HG02870 (cell line): ENCODE measurements at regions not wholly inside any gene's neighbourhood (a gene's known extent, or its start where the extent isn't known, plus 50 kb on each side); places are given as distances from the start of the nearest gene placed in this dataset.
"Not testable (repeated sequence)": the region's sequence is repeated elsewhere in the genome, so short reads cannot be mapped to it uniquely, and the experiment has no call there.

Experiments
- ATAC-seq: cut with Tn5 transposase; IDR thresholded peaks from one replicate; pipeline ENCODE4 v1.9.1; 2021; ENCODE audit warnings: mild to moderate bottlenecking, moderate library complexity; ENCODE audit not compliant: unreplicated experiment

DNA sequence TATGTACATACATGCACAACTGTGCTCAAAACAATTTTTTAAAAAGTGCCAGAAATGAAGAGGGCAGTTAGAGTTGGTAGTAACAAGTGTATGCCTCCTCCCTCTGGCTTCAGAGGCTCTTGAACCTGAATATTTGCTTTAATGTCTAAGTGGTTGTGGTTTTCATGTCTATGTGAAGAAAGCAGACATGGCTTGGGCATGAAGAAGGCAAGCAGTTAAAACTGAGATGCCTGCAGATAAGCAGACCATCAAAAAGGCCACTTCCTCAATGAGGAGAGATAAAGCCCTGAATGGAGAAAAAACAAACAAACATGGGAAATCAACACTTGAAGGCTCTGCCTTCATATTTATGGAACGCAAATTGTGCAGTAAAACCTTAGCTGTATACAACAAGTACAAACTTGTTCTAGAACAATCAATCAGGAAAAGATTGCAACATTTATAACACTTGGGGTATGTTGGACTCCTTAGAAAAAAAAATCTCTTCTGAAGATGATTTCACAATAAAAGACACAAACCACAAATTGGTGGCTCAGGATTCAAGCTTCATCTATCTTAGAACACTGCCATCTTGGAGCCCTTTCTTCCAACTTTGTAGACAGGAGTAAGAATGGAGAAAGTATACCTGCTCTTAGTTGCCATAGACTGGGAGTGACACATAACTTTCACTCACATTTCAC, 52.7 kb upstream of the PLA2G4A start:
- no peak for ATAC-seq

DNA sequence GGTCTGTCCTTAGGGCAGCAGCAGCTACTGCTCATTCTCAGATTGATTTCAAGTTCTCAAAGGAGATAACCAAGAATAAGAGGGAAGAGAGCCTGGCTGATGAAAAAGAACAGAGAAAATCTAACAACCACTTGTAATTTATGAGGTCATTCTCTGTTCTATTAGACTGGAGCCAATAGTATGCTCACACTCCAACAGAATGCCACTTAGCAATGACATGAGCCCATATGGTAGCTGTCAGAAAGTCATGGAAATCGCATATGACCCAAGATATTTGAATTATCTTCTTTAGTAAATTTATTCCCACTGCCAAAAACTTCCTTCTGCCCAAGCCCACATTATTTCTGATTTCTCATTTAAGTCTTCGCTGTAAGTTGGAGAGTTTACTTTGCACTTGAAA, 53.7 kb upstream of the PLA2G4A start:
- no peak for ATAC-seq

DNA sequence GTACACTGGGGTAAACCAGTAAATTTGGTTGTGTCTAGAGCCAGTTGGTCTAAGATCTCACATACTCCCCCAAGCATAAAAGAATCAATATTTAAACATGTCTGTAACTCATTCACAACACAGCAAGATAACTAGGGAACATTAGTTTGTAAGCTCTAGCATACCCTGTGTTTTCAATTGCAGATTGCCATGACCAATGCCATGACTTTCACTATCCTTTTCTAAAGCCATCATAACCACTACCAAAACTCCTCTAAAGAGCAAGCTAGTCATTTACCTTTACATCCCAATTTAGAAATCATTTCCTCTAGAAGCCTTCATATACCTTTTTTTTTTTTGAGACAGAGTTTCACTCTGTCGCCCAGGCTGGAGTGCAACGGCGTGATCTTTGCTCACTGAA, 56.5 kb upstream of the PLA2G4A start:
- ATAC-seq, result no peak

DNA sequence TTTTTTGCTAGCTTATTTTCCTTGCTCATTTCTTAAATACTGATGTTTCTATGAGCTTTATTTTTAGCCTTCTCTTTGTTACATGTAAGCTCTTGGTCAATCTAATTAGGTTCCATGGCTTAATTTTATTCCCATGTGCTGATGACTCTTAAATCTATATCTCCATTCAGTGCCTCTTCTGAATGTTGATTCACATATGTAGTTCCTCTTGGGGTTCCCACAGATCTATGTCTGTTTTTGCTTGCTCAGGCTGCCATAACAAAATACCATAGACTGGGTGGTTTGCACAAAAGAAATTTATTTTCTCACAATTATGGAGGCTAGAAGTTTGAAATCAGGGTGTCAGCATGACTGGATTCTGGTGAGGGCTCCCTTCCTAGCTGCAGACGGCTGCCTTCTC, 58.3 kb upstream of the PLA2G4A start:
- no peak for ATAC-seq

DNA sequence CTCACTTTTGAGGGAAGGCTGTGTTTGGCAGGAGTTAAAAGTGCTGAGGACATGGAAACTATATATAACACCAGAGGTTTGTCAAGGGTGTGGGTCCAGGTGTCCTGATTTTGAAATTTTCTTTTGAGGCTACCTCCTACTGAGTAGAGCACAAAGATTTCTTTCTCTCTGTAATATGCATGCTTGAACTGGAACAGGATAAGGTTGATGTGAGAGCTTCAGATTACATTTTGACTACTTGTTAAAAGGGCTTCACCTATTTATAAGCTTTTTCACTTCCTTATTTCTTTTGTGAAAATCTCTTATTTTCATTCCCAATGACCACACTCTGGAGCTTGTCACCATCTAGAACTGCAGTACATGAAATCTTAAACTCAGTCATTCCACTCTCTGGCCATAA, 59.8 kb upstream of the PLA2G4A start:
- peak; percentile 92 for ATAC-seq

DNA sequence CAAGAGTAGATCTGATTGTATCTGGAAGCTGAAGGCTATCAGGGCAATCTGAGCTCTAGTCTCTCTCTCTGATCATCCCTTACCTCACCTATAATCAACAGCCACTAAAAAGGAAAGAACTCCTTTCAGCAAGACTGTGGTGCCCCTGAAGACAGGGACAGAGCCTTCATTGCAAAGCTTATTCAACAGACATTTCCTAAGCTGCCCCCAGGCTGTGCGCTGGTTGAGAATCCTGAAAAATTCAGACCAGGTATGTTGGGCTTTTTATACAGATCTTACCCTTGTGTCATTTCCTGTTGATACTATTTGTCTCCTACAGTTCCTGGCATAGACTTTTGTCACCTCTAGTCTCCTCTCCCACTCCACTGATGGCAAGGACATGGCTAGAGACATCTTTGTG, 63.3 kb upstream of the PLA2G4A start:
- no peak for ATAC-seq

DNA sequence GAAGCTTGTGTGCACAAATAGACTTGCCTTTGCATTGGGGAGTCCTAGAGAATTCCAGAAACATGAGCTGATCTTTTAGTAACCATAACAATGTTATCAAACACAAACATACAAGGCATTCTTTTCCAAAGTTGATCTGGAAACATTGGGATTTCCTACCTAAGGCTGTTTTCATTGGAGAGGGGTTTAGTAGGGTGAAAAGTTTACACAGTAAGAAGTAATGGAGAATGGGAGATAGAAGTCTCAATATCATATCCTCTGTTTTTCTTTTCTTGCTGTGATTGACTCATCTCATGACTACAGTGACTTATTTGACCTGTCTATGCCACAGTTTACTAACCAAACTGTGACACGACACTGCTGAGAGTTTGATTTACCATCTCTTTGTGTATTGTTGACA, 65.6 kb upstream of the PLA2G4A start:
- peak; percentile 81 for ATAC-seq

DNA sequence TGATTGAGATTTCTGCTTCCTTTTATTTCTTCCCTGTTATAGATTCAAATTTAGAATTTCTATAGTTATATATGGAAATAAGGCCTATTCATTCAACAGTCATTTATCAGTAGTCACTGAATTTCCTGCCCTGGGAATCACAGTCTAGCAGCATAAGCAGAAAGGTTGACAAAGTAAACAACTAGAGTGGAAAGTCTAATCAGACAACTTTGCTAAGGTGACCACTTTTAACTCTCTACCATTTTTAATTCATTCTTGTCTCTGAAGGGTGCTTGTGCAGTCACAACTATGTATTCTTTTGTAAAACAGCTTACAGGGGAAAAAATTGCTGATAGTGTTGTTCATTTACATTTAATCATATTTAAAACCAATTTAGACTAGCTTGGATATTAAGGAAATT, 66.1 kb upstream of the PLA2G4A start:
- no peak for ATAC-seq

DNA sequence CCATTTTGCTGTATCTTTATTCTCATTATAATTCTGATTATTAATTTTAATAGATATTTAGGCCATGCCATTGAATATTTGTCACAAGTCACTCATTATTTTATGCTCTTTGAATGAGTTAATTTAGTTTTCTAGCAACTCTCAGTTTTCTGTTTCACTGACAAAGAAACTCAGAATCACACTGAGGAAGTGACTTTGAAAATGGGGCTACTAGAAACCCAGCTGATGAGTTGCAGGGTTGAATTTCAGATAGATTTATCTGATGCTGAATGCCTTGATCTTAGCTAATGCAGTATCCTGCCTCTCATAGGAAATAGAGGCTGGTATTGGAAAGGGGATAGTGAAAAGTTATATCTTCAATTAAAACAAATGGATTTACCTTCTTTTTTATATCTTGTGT, 67.4 kb upstream of the PLA2G4A start:
- peak; percentile 58 for ATAC-seq

DNA sequence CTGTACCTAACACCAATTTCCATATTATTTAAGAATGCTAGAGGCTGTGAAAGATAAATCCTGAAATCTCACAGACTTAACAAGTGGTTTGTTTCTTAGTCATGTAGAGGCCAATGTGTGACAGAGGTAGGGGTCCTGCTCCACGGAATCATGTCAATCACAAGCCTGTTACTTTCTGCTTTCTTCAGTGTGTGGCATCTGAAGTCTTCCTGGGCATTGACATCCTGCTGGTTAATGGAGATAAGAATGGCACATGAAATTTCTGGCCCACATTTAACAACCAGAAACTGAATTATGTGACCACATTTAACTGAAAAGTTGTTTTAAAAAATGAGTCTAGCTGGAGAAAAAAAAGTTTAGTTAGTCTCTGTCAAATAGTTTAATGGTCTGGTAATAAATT, 68.3 kb upstream of the PLA2G4A start:
- no peak for ATAC-seq

DNA sequence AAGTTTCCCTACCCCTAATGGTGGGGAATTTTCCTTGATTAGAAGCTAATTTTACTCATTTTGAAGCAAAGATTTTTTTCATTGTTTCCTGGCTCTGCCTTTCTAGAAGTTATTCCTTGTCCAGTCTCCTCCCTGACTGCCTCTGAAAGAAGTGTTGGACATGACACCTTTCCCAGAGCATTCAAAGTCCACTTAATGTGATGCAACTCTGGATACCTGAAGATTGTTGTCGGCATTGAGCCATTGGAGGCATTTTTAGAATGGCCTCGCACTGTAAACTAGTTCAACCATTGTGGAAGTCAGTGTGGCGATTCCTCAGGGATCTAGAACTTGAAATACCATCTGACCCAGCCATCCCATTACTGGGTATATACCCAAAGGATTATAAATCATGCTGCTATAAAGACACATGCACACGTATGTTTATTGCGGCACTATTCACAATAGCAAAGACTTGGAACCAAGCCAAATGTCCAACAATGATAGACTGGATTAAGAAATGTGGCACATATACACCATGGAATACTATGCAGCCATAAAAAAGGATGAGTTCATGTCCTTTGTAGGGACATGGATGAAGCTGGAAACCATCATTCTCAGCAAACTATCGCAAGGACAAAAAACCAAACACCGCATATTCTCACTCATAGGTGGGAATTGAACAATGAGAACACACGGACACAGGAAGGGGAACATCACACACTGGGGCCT, 69.7 kb upstream of the PLA2G4A start:
- not testable (repeated sequence) for ATAC-seq

DNA sequence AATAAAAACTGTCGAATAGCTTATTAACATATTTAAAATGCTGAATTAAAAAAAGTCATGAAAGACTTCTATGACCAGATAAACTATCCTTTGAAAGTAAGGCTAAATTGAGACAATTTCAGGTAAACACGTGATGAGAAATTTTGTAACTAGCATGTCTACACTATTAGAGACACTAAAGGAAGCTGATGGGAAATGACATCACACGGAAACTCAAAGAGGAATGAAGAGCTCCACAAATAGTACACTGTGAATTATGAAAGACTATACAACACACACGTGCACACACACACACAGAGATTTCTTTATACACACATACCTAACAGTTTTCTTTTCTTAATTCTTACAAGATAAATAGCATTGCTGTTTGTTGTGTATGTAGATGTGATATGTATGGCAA, 70.9 kb upstream of the PLA2G4A start:
- ATAC-seq, result no peak

DNA sequence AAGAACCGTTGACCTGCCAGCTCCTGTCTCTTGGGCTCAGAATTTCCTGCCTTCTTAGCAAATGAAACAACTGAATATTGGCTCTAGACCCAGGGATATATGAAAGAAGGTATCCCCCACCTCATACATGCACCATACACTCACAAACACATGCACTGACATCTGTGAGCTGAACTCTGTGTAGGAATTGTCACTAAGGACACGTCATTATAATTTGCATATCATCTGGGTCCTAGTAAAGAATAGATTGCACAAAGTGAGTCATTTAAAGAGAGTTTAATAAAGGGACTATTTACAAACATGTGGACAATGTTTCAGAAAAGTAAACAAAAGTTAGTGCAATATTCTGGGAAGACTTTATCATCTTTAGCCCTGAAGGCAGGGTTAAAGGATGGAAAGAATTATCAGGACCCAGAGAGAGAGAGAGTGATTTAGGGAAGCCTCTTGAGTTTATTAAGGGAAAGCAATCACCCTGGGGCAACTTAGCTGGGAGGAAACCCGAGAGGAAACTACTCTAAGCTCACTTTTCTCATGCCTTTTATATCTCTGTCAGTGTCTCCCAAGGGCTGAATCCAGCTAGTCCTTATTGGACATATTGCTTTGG, 74.1 kb upstream of the PLA2G4A start:
- peak; percentile 66 for ATAC-seq

DNA sequence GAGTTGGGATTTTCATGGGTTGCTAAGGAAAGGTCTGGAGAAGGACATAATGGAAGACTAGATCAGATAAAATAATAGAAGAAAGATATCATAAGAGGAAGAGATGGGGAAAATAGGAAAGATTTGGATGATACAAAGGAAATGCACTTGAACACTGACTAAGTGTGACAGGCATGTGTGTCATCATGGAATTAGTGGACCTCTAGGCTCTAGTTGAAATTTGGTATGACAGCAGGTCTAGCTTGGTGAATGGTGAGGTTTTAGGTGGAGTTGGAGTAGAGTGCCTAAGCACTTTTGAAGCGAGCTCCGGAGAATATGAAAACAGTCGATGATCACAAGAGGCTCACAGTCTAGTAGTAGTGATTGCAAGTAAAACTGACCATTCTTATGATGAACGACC, 73.0 kb upstream of the PTGS2 start:
- ATAC-seq, result no peak

DNA sequence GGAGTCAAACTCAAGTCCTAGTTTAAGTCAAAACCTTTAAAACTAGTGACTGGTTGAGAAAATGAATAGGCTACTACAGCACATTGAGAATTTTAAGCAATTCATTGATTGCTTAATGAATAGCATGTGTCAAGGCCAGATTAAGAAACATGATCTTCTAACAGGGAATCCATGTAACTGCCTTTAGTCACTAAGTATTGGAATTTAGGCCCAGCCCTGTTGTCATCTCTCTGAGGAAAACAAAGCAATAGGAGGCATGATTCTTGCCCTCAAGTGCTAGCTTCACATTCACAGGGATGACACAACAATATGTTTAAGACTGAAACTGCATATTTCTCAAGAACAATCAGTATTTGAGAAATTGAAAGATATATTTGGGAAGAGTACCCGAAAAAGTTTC, 70.0 kb upstream of the PTGS2 start:
- ATAC-seq, result no peak

DNA sequence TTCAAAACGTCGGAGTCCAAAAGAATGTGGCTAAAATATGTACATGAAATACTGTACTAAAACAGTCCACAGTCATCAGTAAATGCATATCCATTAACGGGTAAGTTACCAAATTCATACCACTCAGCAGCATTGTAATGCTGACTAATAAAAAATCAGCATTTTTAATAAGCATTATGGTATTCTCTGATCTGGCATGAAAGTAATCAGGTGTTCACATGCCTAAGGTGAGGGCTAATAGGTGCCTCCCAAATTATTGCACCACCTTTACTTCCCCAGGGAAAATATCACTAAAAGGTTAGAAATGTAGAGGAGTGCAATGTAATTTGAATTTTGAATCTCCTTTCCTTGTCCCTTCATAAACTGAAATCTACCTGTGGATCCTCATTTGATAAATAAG, 69.6 kb upstream of the PTGS2 start:
- ATAC-seq, result no peak

DNA sequence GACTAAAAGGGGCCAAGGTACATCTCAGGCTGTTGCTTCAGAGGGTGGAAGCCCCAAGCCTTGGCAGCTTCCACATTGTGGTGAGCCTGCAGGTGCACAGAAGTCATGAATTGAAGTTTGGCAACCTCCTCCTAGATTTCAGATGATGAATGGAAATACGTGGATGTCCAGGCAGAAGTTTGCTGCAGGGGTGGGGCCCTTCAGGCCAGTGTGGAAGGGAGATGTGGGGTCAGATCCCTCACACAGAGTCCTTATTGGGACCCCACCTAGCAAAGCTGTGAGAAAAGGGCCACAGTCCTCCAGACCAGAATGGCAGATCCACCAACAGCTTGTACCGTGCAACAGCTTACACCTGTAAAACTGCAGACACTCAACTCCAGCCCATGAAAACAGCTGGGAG, 67.4 kb upstream of the PTGS2 start:
- no peak for ATAC-seq

DNA sequence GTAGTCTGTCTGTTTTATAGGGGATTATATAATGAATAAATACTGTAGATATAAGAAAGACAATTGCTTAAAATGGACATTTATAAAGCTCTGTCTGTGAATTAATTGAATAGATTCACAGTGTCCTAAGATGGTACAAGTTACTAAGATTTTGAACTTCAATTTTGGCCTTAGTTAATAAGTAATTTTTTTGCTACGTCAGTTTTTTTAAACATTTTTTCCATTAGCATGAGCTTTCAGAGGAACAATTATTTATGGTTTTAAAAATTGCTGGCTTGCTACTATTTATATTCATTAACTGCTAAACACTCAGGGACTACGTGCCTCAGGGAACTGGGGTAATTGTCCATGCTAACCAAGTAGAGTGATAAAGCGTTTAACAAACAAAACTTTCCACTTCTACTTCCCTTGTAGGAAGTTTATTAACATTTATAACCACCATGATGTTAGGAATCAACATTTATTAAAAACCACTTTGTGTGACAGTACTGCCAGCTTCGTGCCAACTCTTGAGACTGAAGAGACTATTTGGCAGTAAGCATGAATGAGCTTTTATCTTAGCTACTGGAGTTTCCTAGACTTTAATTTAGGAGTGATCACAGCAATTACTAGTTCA, 65.4 kb upstream of the PTGS2 start:
- ATAC-seq, result no peak

DNA sequence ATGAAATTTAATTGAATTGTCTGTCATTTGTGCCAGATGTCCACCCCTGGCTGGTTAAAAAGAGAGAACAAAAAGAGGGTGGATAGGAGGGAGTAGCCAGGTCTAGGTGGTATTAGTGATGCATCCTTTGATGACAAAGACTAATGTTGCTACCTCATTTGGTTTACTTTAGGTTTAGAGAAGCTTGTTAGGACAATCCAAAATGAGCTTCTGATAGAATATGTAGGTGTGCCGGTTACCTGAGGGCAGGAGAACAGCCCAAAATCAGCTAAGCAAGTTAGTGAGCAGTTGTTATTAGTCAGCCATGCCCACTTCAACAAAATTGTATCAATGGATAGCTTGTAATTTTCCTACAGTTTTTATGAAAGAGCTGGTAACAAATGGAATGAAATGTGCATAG, 61.4 kb upstream of the PTGS2 start:
- no peak for ATAC-seq

DNA sequence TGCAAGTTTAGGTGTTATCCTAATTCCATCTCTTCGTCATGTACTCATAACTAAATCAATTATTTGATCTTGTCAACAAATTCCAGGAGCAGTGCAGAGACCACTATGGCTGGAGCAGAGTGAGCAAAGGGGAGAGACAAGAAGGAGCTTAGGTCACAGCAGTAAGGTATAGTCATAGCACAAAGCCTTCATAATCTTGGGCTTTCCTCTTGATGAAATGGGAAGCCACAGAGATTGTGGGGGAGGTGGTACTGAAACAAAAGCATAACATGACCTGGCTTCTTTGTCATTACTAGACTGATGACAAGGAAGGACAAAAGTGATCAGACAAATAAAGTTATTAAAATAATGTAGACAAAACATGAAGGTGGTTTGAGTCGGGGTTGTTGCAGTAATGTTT, 60.1 kb upstream of the PTGS2 start:
- peak; percentile 67 for ATAC-seq

DNA sequence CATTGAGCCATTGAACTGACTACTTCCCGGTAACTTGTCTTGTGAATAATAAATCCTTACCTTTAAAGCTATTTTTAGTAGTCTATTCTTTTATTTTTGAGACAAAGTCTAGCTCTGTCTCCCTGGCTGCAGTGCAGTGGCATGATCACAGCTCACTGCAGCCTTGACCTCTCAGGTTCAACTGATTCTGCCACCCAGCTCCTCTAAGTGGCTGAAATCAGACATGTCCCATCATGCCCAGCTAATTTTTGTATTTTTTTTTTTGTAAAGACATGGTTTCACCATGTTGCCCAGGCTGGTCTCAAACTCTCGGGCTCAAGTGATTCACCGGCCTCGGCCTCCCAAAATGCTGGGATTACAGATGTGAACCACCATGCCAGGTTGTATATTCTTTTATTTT, 59.3 kb upstream of the PTGS2 start:
- no peak for ATAC-seq

DNA sequence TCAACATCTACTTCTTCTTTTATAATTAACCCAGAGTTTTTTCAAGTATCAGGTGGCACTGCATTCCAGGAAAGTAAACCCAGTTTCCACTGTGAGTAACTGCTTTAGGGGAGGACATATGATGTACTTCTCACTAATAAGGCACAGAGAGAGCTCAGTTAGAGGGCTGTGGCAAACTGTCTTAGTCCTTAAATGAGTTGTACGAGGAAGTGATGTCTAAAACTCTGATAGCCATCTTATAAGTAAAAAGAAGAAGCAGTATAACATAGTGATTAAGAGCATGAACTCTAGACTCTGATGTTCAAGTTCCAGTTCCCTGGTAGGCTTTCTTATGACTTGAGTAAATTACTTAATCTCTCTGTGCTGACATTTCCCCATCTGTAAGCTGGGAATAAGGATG, 58.7 kb upstream of the PTGS2 start:
- peak; percentile 91 for ATAC-seq
